Ovary (tissue), 7 donors: ENCODE measurements at regions not wholly inside any gene's neighbourhood (a gene's known extent, or its start where the extent isn't known, plus 50 kb on each side); places are given as distances from the start of the nearest gene placed in this dataset.

Experiments used
- DNase-seq, 5 donors: peaks; one replicate each; pipeline ENCODE4 v3.0.0-alpha.2; 2019 to 2020
- H3K27ac ChIP-seq, 2 donors: fragments of 200-600 bp; one replicate each; pipeline versions ENCODE4 v1.5.1 to v1.8.0; 2019 to 2022
- H3K27me3 ChIP-seq: fragments of 200-600 bp; one replicate; pipeline ENCODE4 v1.8.0; 2022
- H3K36me3 ChIP-seq: fragments of 200-600 bp; sonication (generic); one replicate; pipeline ENCODE4 v1.5.1; 2019
- H3K4me1 ChIP-seq: one replicate; pipeline ENCODE4 v1.8.1; 2013; ENCODE audit warnings: mild to moderate bottlenecking, moderate library complexity; ENCODE audit not compliant: insufficient read depth
- H3K4me3 ChIP-seq: fragments of 200-600 bp; sonication (generic); one replicate; pipeline ENCODE4 v1.5.1; 2017
- H3K9me3 ChIP-seq, 2 donors: fragments of 200-600 bp in 1 of 2; sonication (generic) in 1 of 2; one replicate each; pipeline versions ENCODE4 v1.5.1 to v1.8.1; 2013 to 2019; ENCODE audit warnings: mild to moderate bottlenecking in 1 of 2, moderate library complexity in 1 of 2
- CTCF ChIP-seq, 3 donors: fragments of 450-650 bp in 2 of 3; fragments of 200-600 bp in 1 of 3; IDR thresholded peaks; one replicate each; pipeline versions ENCODE4 v1.5.1 to v1.8.0; 2016 to 2022; ENCODE audit warnings: antibody characterized with exemption in 3 of 3, mild to moderate bottlenecking in 1 of 3
- EP300 ChIP-seq: sonication (generic); formaldehyde crosslinking; IDR thresholded peaks from one replicate; pipeline ENCODE4 v1.6.1; 2017; ENCODE audit warnings: antibody characterized with exemption
- POLR2A ChIP-seq: fragments of 450-650 bp; IDR thresholded peaks from one replicate; pipeline ENCODE4 v1.6.1; 2017; ENCODE audit warnings: antibody characterized with exemption, mild to moderate bottlenecking, moderate library complexity
- WGBS, 3 donors: extraction: QIAGEN DNeasy Blood & Tissue Kit in 1 of 3; methylation state at CpG; one replicate each; pipeline versions ENCODE4 v1.1.5 to v1.1.7; 2013 to 2017; 5-methylcytosine and 5-hydroxymethylcytosine counted together
- intact Hi-C, 4 donors: fragments of 100-400 bp; cut with DNase I; formaldehyde crosslinking; loops; one replicate each; pipeline versions ENCODE4 v1.11.0 to v1.15.1; 2022 to 2023
- donor health status: DM: no; HTN: no; CAD: no; lungs with moderate emphysema.
- donor health status: DM: no; HTN: no; CAD: no.
- donor health status: Bipolar disorder and iron deficiency.
- donor health status: DM: no; HTN: no; CAD: no.
- donor health status: DM: yes; HTN: yes; CAD: no.

- Histone ChIP-seq H3K9me3 (no peaks in the 10 kb centered on the region), H3K27ac (no peak overlapping the region), H3K4me1 (peaks cover 2% of the 10 kb centered on the region), H3K27me3 (no peaks in the 10 kb centered on the region), H3K4me3 (no peak overlapping the region), H3K36me3 (no peaks in the 10 kb centered on the region)
- intact Hi-C loops, result no loop called here
- TF ChIP-seq POLR2A (no peak), CTCF (IDR thresholded peaks at IDR 0.05) (no peak), EP300 (no peak)
- 93 to 96% (median 94%) methylated on average over 8 of the region's 8 CpGs for WGBS, 3 donors
- DNase-seq, result no peak
These were observed 91.6 kb downstream of the FGF9 start for GRCh38 chr13:21762512-21762911.

GRCh38 chr13:21767032-21767431, 96.2 kb downstream of the FGF9 start:
- DNase-seq, result no peak
- Histone ChIP-seq H3K27me3 (no peaks in the 10 kb centered on the region), H3K27ac (no peak overlapping the region), H3K4me1 (no peaks in the 10 kb centered on the region), H3K4me3 (no peak overlapping the region), H3K36me3 (no peaks in the 10 kb centered on the region), H3K9me3 (no peaks in the 10 kb centered on the region)
- WGBS, 3 donors, result 89 to 96% (median 91%) methylated on average over 8 of the region's 8 CpGs
- intact Hi-C loops, result no loop called here
- TF ChIP-seq POLR2A, result no peak
- no peak for TF ChIP-seq CTCF (IDR thresholded peaks at IDR 0.05)

- TF ChIP-seq EP300, result no peak
- no peak for TF ChIP-seq POLR2A
- TF ChIP-seq CTCF (IDR thresholded peaks at IDR 0.05), result no peak
- H3K9me3 ChIP-seq, result no peaks in the 10 kb centered on the region
- WGBS, 3 donors, result 78 to 96% (median 88%) methylated on average over 1 of the region's 1 CpG
- H3K4me1 ChIP-seq, result no peaks in the 10 kb centered on the region
- DNase-seq, result no peak
- no peak overlapping the region for H3K27ac ChIP-seq
- H3K27me3 ChIP-seq, result no peaks in the 10 kb centered on the region
- no peaks in the 10 kb centered on the region for H3K36me3 ChIP-seq
- H3K4me3 ChIP-seq, result no peak overlapping the region
- intact Hi-C loops, result no loop called here
These were observed 100.2 kb downstream of the FGF9 start for GRCh38 chr13:21771075-21771474.

- no peak for TF ChIP-seq CTCF (IDR thresholded peaks at IDR 0.05)
- TF ChIP-seq EP300, result no peak
- TF ChIP-seq POLR2A, result no peak
- intact Hi-C loops, result no loop called here
- no peaks in the 10 kb centered on the region for H3K27me3 ChIP-seq
- H3K27ac ChIP-seq, result no peak overlapping the region
- no peaks in the 10 kb centered on the region for H3K36me3 ChIP-seq
- no peak overlapping the region for H3K4me3 ChIP-seq
- H3K4me1 ChIP-seq, result no peaks in the 10 kb centered on the region
- H3K9me3 ChIP-seq, result no peaks in the 10 kb centered on the region
- no peak for DNase-seq
- 81 to 86% (median 86%) methylated on average over 1 of the region's 1 CpG for WGBS, 3 donors
These were observed 106.3 kb downstream of the FGF9 start for GRCh38 chr13:21777166-21777565.

- no peaks in the 10 kb centered on the region for H3K27me3 ChIP-seq
- WGBS, 3 donors, result 36 to 57% (median 50%) methylated on average over 3 of the region's 3 CpGs
- no peak for TF ChIP-seq CTCF (IDR thresholded peaks at IDR 0.05)
- TF ChIP-seq POLR2A, result no peak
- no peak for TF ChIP-seq EP300
- no peak overlapping the region for H3K4me3 ChIP-seq
- no peaks in the 10 kb centered on the region for H3K4me1 ChIP-seq
- intact Hi-C loops, result no loop called here
- H3K9me3 ChIP-seq, result no peaks in the 10 kb centered on the region
- no peak overlapping the region for H3K27ac ChIP-seq
- DNase-seq, result no peak
- no peaks in the 10 kb centered on the region for H3K36me3 ChIP-seq
These were observed 106.9 kb downstream of the FGF9 start for GRCh38 chr13:21777813-21778212.
